Natural killer cell (primary cell): ENCODE measurements at regions not wholly inside any gene's neighbourhood (a gene's known extent, or its start where the extent isn't known, plus 50 kb on each side); places are given as distances from the start of the nearest gene placed in this dataset.

Experiments
- ATAC-seq, 3 donors: fragments of 150-1000 bp in 2 of 3; fragments of 200-7000 bp in 1 of 3; cut with Tn5 transposase; 1 replicate in 1 of 3; 2 replicates in 2 of 3; pipeline ENCODE4 v1.10.0; 2021; ENCODE audit warnings: mild to moderate bottlenecking in 2 of 3, moderate library complexity in 2 of 3
- DNase-seq, 2 donors: peaks; one replicate each; pipeline versions ENCODE4 v3.0.0 to v3.0.0-alpha.2; 2013 to 2021; ENCODE audit warnings: mixed read lengths in 1 of 2
- H3K27ac ChIP-seq: one replicate; pipeline ENCODE4 v1.5.1; 2013; ENCODE audit warnings: mild to moderate bottlenecking, low read length
- H3K27me3 ChIP-seq: one replicate; pipeline ENCODE4 v1.6.1; 2013; ENCODE audit warnings: low read length; ENCODE audit not compliant: control insufficient read depth, insufficient read depth
- H3K36me3 ChIP-seq: one replicate; pipeline ENCODE4 v1.6.1; 2013; ENCODE audit warnings: low read length; ENCODE audit not compliant: control insufficient read depth, insufficient read depth
- H3K4me1 ChIP-seq: one replicate; pipeline ENCODE4 v1.6.1; 2013; ENCODE audit warnings: low read length; ENCODE audit not compliant: control insufficient read depth, insufficient read depth
- H3K4me3 ChIP-seq: one replicate; pipeline ENCODE4 v1.5.1; 2013; ENCODE audit warnings: low read length
- H3K9me3 ChIP-seq: one replicate; pipeline ENCODE4 v1.6.1; 2013; ENCODE audit warnings: low read length; ENCODE audit not compliant: control insufficient read depth, insufficient read depth
- H3K27ac Mint-ChIP-seq, 2 donors: one replicate each; pipeline ENCODE4 v1.8.0; 2022; ENCODE audit warnings: mild to moderate bottlenecking in 2 of 2, mixed read lengths in 2 of 2, moderate library complexity in 1 of 2
- H3K27me3 Mint-ChIP-seq, 2 donors: one replicate each; pipeline ENCODE4 v1.8.0; 2022; ENCODE audit warnings: low read depth in 2 of 2, mixed read lengths in 2 of 2
- H3K36me3 Mint-ChIP-seq: one replicate; pipeline ENCODE4 v1.8.0; 2022; ENCODE audit warnings: mixed read lengths
- H3K4me1 Mint-ChIP-seq, 2 donors: one replicate each; pipeline ENCODE4 v1.8.0; 2022; ENCODE audit warnings: mixed read lengths in 2 of 2
- H3K4me3 Mint-ChIP-seq: one replicate; pipeline ENCODE4 v1.8.0; 2022; ENCODE audit warnings: mild to moderate bottlenecking, moderate library complexity, mixed read lengths
- H3K9me3 Mint-ChIP-seq, 2 donors: one replicate each; pipeline ENCODE4 v1.8.0; 2022; ENCODE audit warnings: mixed read lengths in 2 of 2
- WGBS: methylation state at CpG from one replicate; pipeline ENCODE4 v1.1.7; 2013; ENCODE audit warnings: missing lambda C conversion rate; ENCODE audit not compliant: insufficient coverage; 5-methylcytosine and 5-hydroxymethylcytosine counted together
- intact Hi-C: fragments of 100-400 bp; cut with micrococcal nuclease; formaldehyde crosslinking; loops from one replicate; pipeline ENCODE4 v1.14.2; 2022
- TF ChIP-seq, protein P1 (sequence below): fragments of 200-600 bp; IDR thresholded peaks from one replicate; pipeline ENCODE4 v1.8.0; 2022; ENCODE audit warnings: antibody characterized with exemption

GRCh38 chr17:77318491-77319210 lies 177.9 kb downstream of the SEC14L1 start:
- ATAC-seq (no peak), DNase-seq (no peak)

DNA sequence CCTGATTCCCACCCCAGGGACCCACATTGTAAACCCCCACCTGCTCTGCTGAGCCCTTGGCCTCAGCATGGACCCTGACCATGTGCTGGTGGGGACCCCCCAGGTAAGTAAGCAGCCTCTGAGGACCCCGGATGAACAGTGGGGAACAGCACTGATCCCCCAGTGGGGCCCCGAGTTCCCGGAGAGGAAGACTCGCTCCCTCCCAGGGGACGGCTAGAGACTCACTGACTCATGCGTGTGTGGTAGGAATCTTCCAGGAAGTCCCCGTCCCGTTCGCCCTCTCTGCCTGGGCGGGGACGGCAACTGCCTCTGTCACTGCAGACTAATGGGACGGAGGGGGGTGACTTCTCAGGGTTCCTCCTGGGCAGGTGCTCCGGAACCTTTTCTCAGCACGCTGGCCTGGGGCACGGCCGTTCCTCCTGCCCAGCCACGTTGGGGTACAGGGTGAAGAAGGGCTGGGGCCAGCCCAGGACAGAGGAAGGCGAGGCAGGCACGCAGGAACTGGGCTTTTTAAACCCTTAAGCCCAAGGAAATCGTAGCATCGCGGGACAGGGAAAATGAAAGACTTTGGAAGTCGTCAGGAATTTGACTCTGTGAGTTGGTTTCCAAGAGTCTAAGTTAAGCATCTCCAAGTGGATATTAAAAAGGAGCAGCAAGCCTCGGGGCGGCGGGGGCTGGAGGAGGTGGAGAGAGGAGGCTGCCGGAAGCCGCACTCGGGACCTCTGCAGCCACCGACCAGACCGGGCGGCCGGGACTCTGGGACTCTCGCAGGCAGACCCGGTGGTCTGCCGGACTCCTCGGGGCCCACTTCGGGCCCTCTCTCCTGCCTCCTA lies 178.7 kb downstream of the SEC14L1 start:
- Mint-ChIP-seq H3K27ac (peak overlapping the region in 1 of 2 donors; percentile 81), H3K27me3 (no peaks in the 10 kb centered on the region), H3K9me3 (no peaks in the 10 kb centered on the region), H3K36me3 (no peaks in the 10 kb centered on the region), H3K4me3 (peak overlapping the region; percentile 21), H3K4me1 (peaks cover 14 to 31% of the 10 kb centered on the region in 2 donors)
- no peaks in the 10 kb centered on the region for H3K36me3 ChIP-seq
- intact Hi-C loops, result loop anchor here (10.0 kb wide), 1 partner anchor 345 kb away; no protein-coding TSS in a partner anchor
- DNase-seq, result peak in 1 of 2 donors; percentile 81
- TF ChIP-seq, protein P1, sequence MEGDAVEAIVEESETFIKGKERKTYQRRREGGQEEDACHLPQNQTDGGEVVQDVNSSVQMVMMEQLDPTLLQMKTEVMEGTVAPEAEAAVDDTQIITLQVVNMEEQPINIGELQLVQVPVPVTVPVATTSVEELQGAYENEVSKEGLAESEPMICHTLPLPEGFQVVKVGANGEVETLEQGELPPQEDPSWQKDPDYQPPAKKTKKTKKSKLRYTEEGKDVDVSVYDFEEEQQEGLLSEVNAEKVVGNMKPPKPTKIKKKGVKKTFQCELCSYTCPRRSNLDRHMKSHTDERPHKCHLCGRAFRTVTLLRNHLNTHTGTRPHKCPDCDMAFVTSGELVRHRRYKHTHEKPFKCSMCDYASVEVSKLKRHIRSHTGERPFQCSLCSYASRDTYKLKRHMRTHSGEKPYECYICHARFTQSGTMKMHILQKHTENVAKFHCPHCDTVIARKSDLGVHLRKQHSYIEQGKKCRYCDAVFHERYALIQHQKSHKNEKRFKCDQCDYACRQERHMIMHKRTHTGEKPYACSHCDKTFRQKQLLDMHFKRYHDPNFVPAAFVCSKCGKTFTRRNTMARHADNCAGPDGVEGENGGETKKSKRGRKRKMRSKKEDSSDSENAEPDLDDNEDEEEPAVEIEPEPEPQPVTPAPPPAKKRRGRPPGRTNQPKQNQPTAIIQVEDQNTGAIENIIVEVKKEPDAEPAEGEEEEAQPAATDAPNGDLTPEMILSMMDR, result no peak
- no peak overlapping the region for H3K4me3 ChIP-seq
- no peaks in the 10 kb centered on the region for H3K9me3 ChIP-seq
- H3K4me1 ChIP-seq, result peaks cover 63% of the 10 kb centered on the region
- peak; percentile 71 to 80 (median 75) for ATAC-seq
- WGBS, result 50% methylated on average over 38 of the region's 38 CpGs
- H3K27me3 ChIP-seq, result no peaks in the 10 kb centered on the region
- H3K27ac ChIP-seq, result peak overlapping the region; percentile 1

More at GRCh38 chr17:77318491-77319210, 177.9 kb downstream of the SEC14L1 start:
- peaks cover 6 to 23% of the 10 kb centered on the region in 2 donors for H3K4me1 Mint-ChIP-seq
- intact Hi-C loops, result no loop called here
- H3K9me3 Mint-ChIP-seq, result no peaks in the 10 kb centered on the region
- 79% methylated on average over 13 of the region's 14 CpGs for WGBS
- TF ChIP-seq, protein P1, result no peak
- Histone ChIP-seq H3K4me1 (peaks cover 55% of the 10 kb centered on the region), H3K27me3 (no peaks in the 10 kb centered on the region), H3K36me3 (no peaks in the 10 kb centered on the region), H3K27ac (peak overlapping the region; percentile 1), H3K9me3 (no peaks in the 10 kb centered on the region), H3K4me3 (no peak overlapping the region)
- no peaks in the 10 kb centered on the region for H3K27me3 Mint-ChIP-seq
- no peak overlapping the region for H3K4me3 Mint-ChIP-seq
- no peaks in the 10 kb centered on the region for H3K36me3 Mint-ChIP-seq
- H3K27ac Mint-ChIP-seq, result peak overlapping the region in 1 of 2 donors; percentile 81

DNA sequence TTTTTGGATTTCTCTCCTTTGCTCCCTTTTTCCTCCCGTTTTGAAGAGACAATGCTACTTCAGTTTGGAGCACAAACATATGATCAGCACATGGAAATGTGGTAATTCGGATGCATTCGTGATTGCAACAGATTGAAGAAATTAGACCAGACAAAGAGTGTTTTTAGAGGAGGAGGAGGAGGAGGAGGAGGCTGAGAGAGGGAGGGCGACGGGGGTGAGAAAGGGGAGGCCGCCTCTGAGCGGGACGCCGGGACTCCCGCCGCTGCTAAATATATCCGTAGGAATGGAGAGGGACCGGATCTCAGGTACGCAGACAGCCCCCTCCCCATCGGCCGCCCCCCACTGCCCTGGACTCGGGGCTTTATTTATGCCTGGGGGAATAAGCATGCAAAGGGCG lies 179.3 kb downstream of the SEC14L1 start:
- Mint-ChIP-seq H3K27ac (no peak overlapping the region), H3K36me3 (no peaks in the 10 kb centered on the region), H3K9me3 (peaks cover 0 to under 1% of the 10 kb centered on the region in 2 donors), H3K4me1 (peaks cover 20 to 37% of the 10 kb centered on the region in 2 donors), H3K4me3 (no peak overlapping the region), H3K27me3 (no peaks in the 10 kb centered on the region)
- peaks cover 65% of the 10 kb centered on the region for H3K4me1 ChIP-seq
- no peak overlapping the region for H3K4me3 ChIP-seq
- H3K36me3 ChIP-seq, result no peaks in the 10 kb centered on the region
- DNase-seq, result no peak
- ATAC-seq, result no peak
- intact Hi-C loops, result loop anchor here (10.0 kb wide), 1 partner anchor 345 kb away; no protein-coding TSS in a partner anchor
- H3K27me3 ChIP-seq, result no peaks in the 10 kb centered on the region
- 86% methylated on average over 18 of the region's 18 CpGs for WGBS
- H3K9me3 ChIP-seq, result no peaks in the 10 kb centered on the region
- TF ChIP-seq, protein P1, result no peak
- no peak overlapping the region for H3K27ac ChIP-seq
